ENCODE measurements at regions not wholly inside any gene's neighbourhood (a gene's known extent, or its start where the extent isn't known, plus 50 kb on each side); places are given as distances from the start of the nearest gene placed in this dataset.

DNA sequence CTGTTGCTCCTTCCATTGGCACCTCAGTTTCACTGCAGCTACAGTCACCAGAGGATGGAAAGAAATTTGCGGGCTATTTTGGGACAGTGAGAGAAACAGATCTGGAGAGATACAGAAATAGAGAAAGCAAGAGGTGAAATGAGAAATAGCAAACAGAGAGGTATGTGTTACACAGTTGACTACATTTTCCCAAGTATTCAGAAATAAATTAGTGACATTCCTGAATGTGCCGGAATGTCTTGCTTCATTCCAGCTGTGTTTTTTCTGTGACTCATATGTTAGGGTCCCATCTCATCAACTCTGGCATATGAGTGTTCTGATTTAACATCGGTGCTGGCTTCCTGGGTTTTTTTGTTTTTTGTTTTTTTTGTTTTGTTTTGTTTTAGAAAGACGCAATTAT, 63.8 kb upstream of the ZNF462 start:
- TF ChIP-seq, protein P1, sequence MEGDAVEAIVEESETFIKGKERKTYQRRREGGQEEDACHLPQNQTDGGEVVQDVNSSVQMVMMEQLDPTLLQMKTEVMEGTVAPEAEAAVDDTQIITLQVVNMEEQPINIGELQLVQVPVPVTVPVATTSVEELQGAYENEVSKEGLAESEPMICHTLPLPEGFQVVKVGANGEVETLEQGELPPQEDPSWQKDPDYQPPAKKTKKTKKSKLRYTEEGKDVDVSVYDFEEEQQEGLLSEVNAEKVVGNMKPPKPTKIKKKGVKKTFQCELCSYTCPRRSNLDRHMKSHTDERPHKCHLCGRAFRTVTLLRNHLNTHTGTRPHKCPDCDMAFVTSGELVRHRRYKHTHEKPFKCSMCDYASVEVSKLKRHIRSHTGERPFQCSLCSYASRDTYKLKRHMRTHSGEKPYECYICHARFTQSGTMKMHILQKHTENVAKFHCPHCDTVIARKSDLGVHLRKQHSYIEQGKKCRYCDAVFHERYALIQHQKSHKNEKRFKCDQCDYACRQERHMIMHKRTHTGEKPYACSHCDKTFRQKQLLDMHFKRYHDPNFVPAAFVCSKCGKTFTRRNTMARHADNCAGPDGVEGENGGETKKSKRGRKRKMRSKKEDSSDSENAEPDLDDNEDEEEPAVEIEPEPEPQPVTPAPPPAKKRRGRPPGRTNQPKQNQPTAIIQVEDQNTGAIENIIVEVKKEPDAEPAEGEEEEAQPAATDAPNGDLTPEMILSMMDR (IDR thresholded peaks at IDR 0.05; ENCODE audit: poor library complexity, severe bottlenecking) = no peak
- TF ChIP-seq POLR2AphosphoS5 (IDR thresholded peaks at IDR 0.05) (no peak), EZH2 (IDR thresholded peaks at IDR 0.05; ENCODE audit: borderline replicate concordance, insufficient read depth, low read length, poor library complexity, severe bottlenecking) (no peak), TAF1 (IDR thresholded peaks at IDR 0.05; ENCODE audit: low read depth) (no peak), RAD21 (conservative IDR thresholded peaks at IDR 0.05) (no peak), EP300 (conservative IDR thresholded peaks at IDR 0.05; ENCODE audit: poor library complexity, severe bottlenecking) (no peak)
- TF ChIP-seq, protein P2, sequence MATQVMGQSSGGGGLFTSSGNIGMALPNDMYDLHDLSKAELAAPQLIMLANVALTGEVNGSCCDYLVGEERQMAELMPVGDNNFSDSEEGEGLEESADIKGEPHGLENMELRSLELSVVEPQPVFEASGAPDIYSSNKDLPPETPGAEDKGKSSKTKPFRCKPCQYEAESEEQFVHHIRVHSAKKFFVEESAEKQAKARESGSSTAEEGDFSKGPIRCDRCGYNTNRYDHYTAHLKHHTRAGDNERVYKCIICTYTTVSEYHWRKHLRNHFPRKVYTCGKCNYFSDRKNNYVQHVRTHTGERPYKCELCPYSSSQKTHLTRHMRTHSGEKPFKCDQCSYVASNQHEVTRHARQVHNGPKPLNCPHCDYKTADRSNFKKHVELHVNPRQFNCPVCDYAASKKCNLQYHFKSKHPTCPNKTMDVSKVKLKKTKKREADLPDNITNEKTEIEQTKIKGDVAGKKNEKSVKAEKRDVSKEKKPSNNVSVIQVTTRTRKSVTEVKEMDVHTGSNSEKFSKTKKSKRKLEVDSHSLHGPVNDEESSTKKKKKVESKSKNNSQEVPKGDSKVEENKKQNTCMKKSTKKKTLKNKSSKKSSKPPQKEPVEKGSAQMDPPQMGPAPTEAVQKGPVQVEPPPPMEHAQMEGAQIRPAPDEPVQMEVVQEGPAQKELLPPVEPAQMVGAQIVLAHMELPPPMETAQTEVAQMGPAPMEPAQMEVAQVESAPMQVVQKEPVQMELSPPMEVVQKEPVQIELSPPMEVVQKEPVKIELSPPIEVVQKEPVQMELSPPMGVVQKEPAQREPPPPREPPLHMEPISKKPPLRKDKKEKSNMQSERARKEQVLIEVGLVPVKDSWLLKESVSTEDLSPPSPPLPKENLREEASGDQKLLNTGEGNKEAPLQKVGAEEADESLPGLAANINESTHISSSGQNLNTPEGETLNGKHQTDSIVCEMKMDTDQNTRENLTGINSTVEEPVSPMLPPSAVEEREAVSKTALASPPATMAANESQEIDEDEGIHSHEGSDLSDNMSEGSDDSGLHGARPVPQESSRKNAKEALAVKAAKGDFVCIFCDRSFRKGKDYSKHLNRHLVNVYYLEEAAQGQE (IDR thresholded peaks at IDR 0.05; ENCODE audit: borderline replicate concordance) = no peak

Measured in neural cell (in vitro differentiated cells).